H54 (cell line): ENCODE measurements at regions not wholly inside any gene's neighbourhood (a gene's known extent, or its start where the extent isn't known, plus 50 kb on each side); places are given as distances from the start of the nearest gene placed in this dataset.
"Not testable (repeated sequence)": the region's sequence is repeated elsewhere in the genome, so short reads cannot be mapped to it uniquely, and the experiment has no call there.

Experiments
- DNase-seq: peaks from one replicate; pipeline ENCODE4 v3.0.0; 2011; ENCODE audit warnings: low spot score, mixed read lengths; ENCODE audit not compliant: insufficient read length
- FAIRE-seq: peaks from 3 replicates; lab custom pipeline; 2011; peaks lifted over from hg19 to GRCh38; lab: Jason Lieb, UNC
- POLR2A ChIP-seq: IDR thresholded peaks from 2 replicates; pipeline ENCODE4 v1.6.1; 2011; ENCODE audit warnings: low read depth, mild to moderate bottlenecking, low read length

GRCh38 chr2:62402156-62402555 lies 103.8 kb downstream of the TMEM17 start:
- no peak for FAIRE-seq
- TF ChIP-seq POLR2A = no peak
- no peak for DNase-seq

DNA sequence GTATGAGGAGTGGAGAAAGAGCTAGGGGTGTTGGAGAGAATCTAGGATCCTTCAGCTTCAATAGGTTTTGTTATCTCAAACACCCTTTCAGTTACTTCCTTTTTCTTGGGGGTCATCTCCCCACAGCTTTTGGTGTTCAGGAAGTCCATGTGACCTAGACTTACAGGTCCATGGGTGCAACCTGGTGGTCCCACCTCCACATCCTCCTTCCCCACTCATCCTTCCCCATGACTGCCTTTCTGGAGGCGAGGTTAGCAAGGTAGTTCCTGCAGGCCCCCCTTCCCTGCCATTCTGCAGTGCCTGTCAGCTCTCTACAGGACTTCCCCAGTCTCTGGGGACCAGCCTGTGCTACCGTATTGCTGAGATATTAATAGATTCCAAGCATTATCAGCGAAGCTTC lies 107.6 kb downstream of the TMEM17 start:
- FAIRE-seq (no peak), DNase-seq (no peak)
- no peak for TF ChIP-seq POLR2A

- FAIRE-seq = no peak
- no peak for DNase-seq
- no peak for TF ChIP-seq POLR2A
These were observed 109.1 kb downstream of the TMEM17 start for GRCh38 chr2:62396880-62397279.

GRCh38 chr2:62393293-62393692 lies 112.7 kb downstream of the TMEM17 start:
- DNase-seq = no peak
- FAIRE-seq = no peak
- no peak for TF ChIP-seq POLR2A

DNA sequence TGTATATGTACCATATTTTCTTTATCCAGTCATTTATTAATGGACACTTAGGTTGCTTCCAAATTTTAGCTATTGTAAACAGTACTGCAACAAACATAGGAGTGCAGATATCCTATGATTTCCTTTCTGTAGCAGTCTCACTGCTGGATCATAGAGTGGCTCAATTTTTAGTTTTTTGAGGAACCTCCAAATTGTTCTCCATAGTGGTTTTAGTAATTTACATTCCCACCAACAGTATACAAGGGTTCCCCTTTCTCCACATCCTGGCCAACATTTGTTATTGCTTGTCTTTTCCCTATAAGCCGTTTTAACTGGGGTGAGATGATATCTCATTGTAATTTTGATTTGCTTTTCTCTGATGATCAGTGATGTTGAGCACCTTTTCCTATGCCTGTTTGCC lies 114.3 kb downstream of the TMEM17 start:
- no peak for TF ChIP-seq POLR2A
- no peak for FAIRE-seq
- DNase-seq = no peak

DNA sequence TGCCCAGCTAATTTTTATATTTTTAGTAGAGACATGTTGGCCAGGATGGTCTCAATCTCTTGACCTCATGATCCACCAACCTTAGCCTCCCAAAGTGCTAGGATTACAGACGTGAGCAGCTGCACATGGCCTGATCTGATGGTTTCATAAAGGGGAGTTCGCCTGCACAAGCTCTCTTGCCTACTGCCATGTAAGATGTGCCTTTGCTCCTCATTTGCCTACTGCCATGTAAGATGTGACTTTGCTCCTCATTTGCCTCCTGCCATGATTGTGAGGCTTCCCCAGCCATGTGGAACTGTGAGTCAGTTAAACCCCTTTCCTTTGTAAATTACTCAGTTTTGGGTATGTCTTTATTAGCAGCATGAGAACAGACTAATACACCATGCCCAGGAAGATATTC lies 119.6 kb downstream of the TMEM17 start:
- not testable (repeated sequence) for FAIRE-seq, DNase-seq

- no peak for TF ChIP-seq POLR2A
- peak; percentile 33 for FAIRE-seq
- DNase-seq = no peak
These were observed 122.1 kb downstream of the TMEM17 start for GRCh38 chr2:62383846-62384245.

DNA sequence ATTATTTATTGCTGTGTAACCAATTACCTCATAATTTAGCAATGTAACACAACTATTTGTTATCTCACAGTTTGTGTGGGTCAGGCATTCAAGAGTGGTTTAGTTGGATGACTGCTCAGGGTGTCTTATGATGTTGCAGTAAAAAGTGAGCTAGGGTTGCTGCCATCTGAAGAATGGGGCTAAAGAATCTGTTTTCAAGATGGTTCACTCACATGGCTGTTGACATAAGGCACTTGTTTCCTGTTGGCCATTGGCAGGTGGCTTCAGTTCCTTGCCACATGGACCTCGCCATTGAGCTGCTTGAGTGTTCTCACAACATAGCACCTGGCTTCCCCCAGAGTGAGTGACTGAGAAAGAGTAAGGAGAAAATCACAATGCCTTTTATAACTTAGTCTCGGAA lies 123.2 kb downstream of the TMEM17 start:
- FAIRE-seq (no peak), DNase-seq (no peak)
- no peak for TF ChIP-seq POLR2A

DNA sequence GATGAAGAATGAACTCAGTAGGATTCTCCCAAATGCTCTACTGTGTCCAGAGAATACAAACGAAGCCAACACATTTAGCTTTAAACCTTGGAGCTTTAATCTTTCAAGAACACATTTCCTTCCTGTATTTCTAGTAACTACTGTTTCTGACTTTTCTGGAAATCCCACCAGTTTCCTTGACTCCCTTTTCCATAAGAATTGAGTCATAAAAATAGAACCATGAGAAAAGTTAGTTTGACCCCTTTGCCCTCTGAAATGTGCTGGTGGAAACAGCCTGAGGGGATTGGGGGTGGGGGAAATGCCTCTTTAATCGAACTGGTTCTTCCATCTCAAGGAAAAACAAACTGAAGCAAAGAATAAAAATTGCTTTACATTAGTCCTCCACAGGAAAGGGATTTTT lies 123.9 kb downstream of the TMEM17 start:
- DNase-seq (no peak), FAIRE-seq (no peak)
- TF ChIP-seq POLR2A = no peak

GRCh38 chr2:62381656-62382055 lies 124.3 kb downstream of the TMEM17 start:
- no peak for TF ChIP-seq POLR2A
- FAIRE-seq = no peak
- DNase-seq = no peak

- DNase-seq (no peak), FAIRE-seq (no peak)
- no peak for TF ChIP-seq POLR2A
These were observed 126.4 kb downstream of the TMEM17 start for GRCh38 chr2:62379566-62379965.

- no peak for TF ChIP-seq POLR2A
- no peak for DNase-seq
- FAIRE-seq = no peak
These were observed 130.9 kb downstream of the TMEM17 start for GRCh38 chr2:62375113-62375420.

DNA sequence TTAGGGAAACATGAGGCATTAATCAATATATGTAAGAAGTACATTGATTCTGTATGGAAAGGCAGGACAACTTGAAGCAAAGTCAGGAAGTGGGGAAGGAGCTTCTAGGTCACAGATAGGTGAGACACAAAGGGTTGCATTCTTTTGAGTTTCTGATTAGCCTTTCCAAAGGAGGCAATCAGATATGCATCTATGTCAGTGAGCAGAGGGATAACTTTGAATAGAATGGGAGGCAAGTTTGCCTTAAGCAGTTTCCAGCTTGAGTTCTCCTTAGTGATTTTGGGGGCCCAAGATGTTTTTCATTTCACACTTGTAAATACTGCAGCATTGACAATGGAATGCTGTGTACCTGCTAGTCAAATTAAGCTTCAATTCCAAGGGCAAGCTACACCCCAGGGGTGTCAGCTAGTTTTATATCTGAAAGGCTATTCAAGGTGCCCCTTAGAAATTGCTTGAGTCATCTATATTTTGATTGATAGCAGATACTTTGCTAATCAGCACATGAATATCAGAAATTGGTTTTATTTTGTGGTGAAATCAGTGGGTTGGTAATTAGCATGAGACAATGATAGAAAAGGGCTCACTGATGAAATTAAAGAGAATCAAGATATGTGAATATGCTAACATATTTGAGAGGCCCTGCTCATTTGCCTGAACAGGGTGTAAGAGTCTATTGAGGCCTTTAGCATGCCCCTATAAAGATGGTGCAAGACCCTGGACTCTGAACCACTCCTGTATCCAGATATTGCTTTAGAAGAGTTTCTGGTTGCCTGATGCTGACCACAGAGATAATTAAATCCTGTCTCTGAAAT lies 131.5 kb downstream of the TMEM17 start:
- no peak for DNase-seq
- no peak for TF ChIP-seq POLR2A
- FAIRE-seq = no peak

GRCh38 chr2:62372824-62373223 lies 133.2 kb downstream of the TMEM17 start:
- DNase-seq (no peak), FAIRE-seq (no peak)
- no peak for TF ChIP-seq POLR2A
